Ectodermal cell (in vitro differentiated cells): ENCODE measurements at regions not wholly inside any gene's neighbourhood (a gene's known extent, or its start where the extent isn't known, plus 50 kb on each side); places are given as distances from the start of the nearest gene placed in this dataset.

Experiments
- H3K27ac ChIP-seq: 2 replicates; pipeline ENCODE4 v1.7.0; 2013; ENCODE audit warnings: mild to moderate bottlenecking, low read depth, low read length; ENCODE audit not compliant: insufficient read depth, poor library complexity, severe bottlenecking
- H3K27me3 ChIP-seq: 2 replicates; pipeline ENCODE4 v1.7.0; 2013; ENCODE audit warnings: mild to moderate bottlenecking, low read length; ENCODE audit not compliant: insufficient read depth, control insufficient read depth, poor library complexity, severe bottlenecking
- H3K36me3 ChIP-seq: one replicate; pipeline ENCODE4 v1.7.0; 2013; ENCODE audit warnings: low read length; ENCODE audit not compliant: control insufficient read depth, insufficient read depth
- H3K4me1 ChIP-seq: one replicate; pipeline ENCODE4 v1.7.0; 2013; ENCODE audit warnings: low read length; ENCODE audit not compliant: control insufficient read depth, insufficient read depth
- H3K4me3 ChIP-seq: 2 replicates; pipeline ENCODE4 v1.7.0; 2013; ENCODE audit warnings: low read depth, low read length, control low read depth; ENCODE audit not compliant: insufficient read depth
- H3K9me3 ChIP-seq: 2 replicates; pipeline ENCODE4 v1.7.0; 2013; ENCODE audit warnings: mild to moderate bottlenecking, low read length, moderate library complexity; ENCODE audit not compliant: control insufficient read depth
- WGBS, 2 experiments: methylation state at CpG; one replicate each; pipeline ENCODE4 v1.1.7; 2013; ENCODE audit warnings: missing lambda C conversion rate in 2 of 2; 5-methylcytosine and 5-hydroxymethylcytosine counted together

DNA sequence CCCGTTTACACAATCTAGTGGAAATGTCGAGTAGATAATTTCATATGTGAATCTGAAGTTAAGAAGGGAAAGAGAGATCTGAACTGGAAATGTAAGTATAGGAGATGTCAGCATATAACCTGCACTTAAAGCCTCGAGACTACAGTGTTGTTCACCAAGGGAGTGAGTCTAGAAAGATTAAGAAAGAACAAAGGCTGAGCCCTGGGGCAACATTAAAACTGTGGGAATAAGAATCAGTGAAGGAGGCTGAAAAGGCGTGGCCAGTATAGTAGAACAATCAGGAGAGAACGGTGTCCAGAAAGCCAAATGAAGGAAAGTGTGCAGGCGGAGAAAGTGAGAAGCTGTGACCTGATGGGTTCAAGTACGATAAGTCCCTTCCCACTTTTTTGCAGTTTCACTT, 118.8 kb upstream of the TENM3 start:
- 92 to 97% methylated on average over 7 of the region's 7 CpGs for WGBS, 2 experiments
- H3K9me3 ChIP-seq, result no peaks in the 10 kb centered on the region
- no peak overlapping the region for H3K27ac ChIP-seq
- H3K27me3 ChIP-seq, result no peaks in the 10 kb centered on the region
- H3K4me3 ChIP-seq, result no peak overlapping the region
- H3K4me1 ChIP-seq, result no peaks in the 10 kb centered on the region
- no peaks in the 10 kb centered on the region for H3K36me3 ChIP-seq

- WGBS, 2 experiments, result 93 to 96% methylated on average over 4 to 5 of the region's 5 CpGs
- no peaks in the 10 kb centered on the region for H3K36me3 ChIP-seq
- H3K27me3 ChIP-seq, result no peaks in the 10 kb centered on the region
- H3K4me1 ChIP-seq, result no peaks in the 10 kb centered on the region
- H3K27ac ChIP-seq, result no peak overlapping the region
- H3K4me3 ChIP-seq, result no peak overlapping the region
- H3K9me3 ChIP-seq, result no peaks in the 10 kb centered on the region
Measured at GRCh38 chr4:182126096-182126495, 117.1 kb upstream of the TENM3 start.

- H3K27ac ChIP-seq, result no peak overlapping the region
- no peaks in the 10 kb centered on the region for H3K36me3 ChIP-seq
- WGBS, 2 experiments, result 92 to 100% methylated on average over 1 to 2 of the region's 2 CpGs
Measured at GRCh38 chr4:182126603-182127002, 116.6 kb upstream of the TENM3 start.

DNA sequence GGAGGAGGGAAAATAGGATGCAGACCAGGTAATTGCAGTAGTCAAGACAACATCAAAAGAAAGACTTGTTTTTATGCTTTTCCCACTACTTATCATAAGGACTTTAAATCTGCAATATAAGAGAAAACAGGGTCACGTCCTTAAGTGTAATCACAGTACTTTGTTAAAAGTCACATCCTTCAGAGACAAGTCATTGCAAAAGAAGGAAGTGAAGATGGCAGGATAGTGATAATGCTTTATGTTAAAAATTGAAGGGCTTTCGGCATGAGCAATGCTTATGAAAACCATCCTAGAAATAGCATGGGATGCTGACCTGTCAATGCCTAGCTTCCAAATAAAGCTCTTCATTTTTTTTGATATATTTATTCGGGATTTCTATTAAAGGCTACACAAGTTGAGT, 110.2 kb upstream of the TENM3 start:
- Histone ChIP-seq H3K27ac (no peak overlapping the region), H3K9me3 (no peaks in the 10 kb centered on the region), H3K4me3 (no peak overlapping the region), H3K36me3 (no peaks in the 10 kb centered on the region), H3K27me3 (no peaks in the 10 kb centered on the region), H3K4me1 (peaks cover 25% of the 10 kb centered on the region)
- 92 to 98% methylated on average over 2 to 3 of the region's 3 CpGs for WGBS, 2 experiments

More at GRCh38 chr4:182126603-182127002, 116.6 kb upstream of the TENM3 start:
- no peaks in the 10 kb centered on the region for H3K27me3 ChIP-seq
- H3K9me3 ChIP-seq, result no peaks in the 10 kb centered on the region
- H3K4me1 ChIP-seq, result no peaks in the 10 kb centered on the region
- no peak overlapping the region for H3K4me3 ChIP-seq

DNA sequence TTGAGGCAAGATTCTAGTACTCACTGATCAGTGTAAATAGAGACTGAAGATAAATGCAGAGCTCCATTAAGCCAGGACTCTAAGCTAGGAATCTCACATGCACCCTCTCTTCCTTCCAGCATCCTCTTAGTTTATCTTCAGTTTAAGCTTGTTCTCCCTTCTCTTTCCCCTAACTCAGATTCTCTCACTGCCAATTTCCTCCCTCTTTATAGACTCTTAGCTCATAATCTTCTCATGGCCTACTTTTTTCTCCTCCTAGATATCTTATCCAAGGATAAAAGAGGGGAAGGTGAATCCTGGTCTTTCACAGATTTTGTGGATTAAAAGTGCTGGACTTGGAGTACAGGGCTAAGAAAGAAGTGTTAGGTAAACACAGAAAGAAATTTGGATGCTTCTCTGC, 108.9 kb upstream of the TENM3 start:
- no peak overlapping the region for H3K27ac ChIP-seq
- H3K4me1 ChIP-seq, result peaks cover 29% of the 10 kb centered on the region
- H3K27me3 ChIP-seq, result no peaks in the 10 kb centered on the region
- no peak overlapping the region for H3K4me3 ChIP-seq
- H3K9me3 ChIP-seq, result no peaks in the 10 kb centered on the region
- H3K36me3 ChIP-seq, result no peaks in the 10 kb centered on the region

DNA sequence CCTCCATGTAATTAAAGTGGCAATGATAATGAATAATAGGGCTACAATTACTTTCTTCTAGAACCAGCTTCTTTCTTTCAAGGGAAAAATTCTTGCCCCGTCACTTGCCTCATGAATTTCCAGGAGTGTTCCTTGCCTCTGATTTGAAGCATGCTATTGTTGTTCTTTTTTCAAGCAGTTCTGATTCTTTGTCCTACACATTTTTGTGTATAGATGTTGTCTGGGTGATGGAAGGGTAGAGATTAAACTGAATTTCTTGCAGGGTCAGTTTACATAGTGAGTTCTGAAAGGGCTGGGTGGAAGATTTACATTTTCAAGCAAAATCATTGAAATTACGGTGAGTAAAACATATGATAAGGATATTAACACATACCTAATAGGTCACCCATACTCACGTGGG, 107.0 kb upstream of the TENM3 start:
- H3K36me3 ChIP-seq, result no peaks in the 10 kb centered on the region
- no peak overlapping the region for H3K27ac ChIP-seq
- H3K4me3 ChIP-seq, result no peak overlapping the region
- H3K4me1 ChIP-seq, result peaks cover 32% of the 10 kb centered on the region
- peaks cover under 1% of the 10 kb centered on the region for H3K27me3 ChIP-seq
- 68 to 79% methylated on average over 2 to 3 of the region's 3 CpGs for WGBS, 2 experiments
- H3K9me3 ChIP-seq, result no peaks in the 10 kb centered on the region

GRCh38 chr4:182137343-182137742, 105.9 kb upstream of the TENM3 start:
- H3K27ac ChIP-seq, result no peak overlapping the region
- WGBS, 2 experiments, result 53 to 55% methylated on average over 4 of the region's 4 CpGs
- H3K27me3 ChIP-seq, result peaks cover 12% of the 10 kb centered on the region
- no peak overlapping the region for H3K4me3 ChIP-seq
- peaks cover 38% of the 10 kb centered on the region for H3K4me1 ChIP-seq
- H3K36me3 ChIP-seq, result no peaks in the 10 kb centered on the region
- no peaks in the 10 kb centered on the region for H3K9me3 ChIP-seq

GRCh38 chr4:182139491-182139890, 103.7 kb upstream of the TENM3 start:
- no peaks in the 10 kb centered on the region for H3K36me3 ChIP-seq
- peaks cover 38% of the 10 kb centered on the region for H3K4me1 ChIP-seq
- H3K4me3 ChIP-seq, result no peak overlapping the region
- peaks cover 23% of the 10 kb centered on the region for H3K27me3 ChIP-seq
- H3K27ac ChIP-seq, result no peak overlapping the region
- WGBS, 2 experiments, result 85 to 88% methylated on average over 11 to 13 of the region's 13 CpGs
- no peaks in the 10 kb centered on the region for H3K9me3 ChIP-seq

- Histone ChIP-seq H3K4me3 (no peak overlapping the region), H3K36me3 (no peaks in the 10 kb centered on the region), H3K27me3 (peaks cover 23% of the 10 kb centered on the region), H3K27ac (no peak overlapping the region), H3K4me1 (peaks cover 39% of the 10 kb centered on the region), H3K9me3 (no peaks in the 10 kb centered on the region)
- 94 to 95% methylated on average over 16 of the region's 16 CpGs for WGBS, 2 experiments
Measured at GRCh38 chr4:182140547-182140946, 102.7 kb upstream of the TENM3 start.

- Histone ChIP-seq H3K36me3 (no peaks in the 10 kb centered on the region), H3K4me3 (no peak overlapping the region), H3K27me3 (peaks cover 23% of the 10 kb centered on the region), H3K27ac (no peak overlapping the region), H3K9me3 (no peaks in the 10 kb centered on the region), H3K4me1 (peaks cover 37% of the 10 kb centered on the region)
- WGBS, 2 experiments, result 77 to 83% methylated on average over 26 of the region's 26 CpGs
Measured at GRCh38 chr4:182141061-182141460, 102.1 kb upstream of the TENM3 start.
